Parathyroid adenoma (tissue), 2 donors: ENCODE measurements at regions not wholly inside any gene's neighbourhood (a gene's known extent, or its start where the extent isn't known, plus 50 kb on each side); places are given as distances from the start of the nearest gene placed in this dataset.

Source experiments
- H2AFZ ChIP-seq: fragments of 300-600 bp; sonication (generic); one replicate; pipeline ENCODE4 v1.7.0; 2017; ENCODE audit warnings: antibody characterized with exemption, mild to moderate bottlenecking
- H3K27ac ChIP-seq: fragments of 300-600 bp; sonication (generic); one replicate; pipeline ENCODE4 v1.7.0; 2017
- H3K27me3 ChIP-seq: fragments of 300-600 bp; sonication (generic); one replicate; pipeline ENCODE4 v1.7.0; 2017; ENCODE audit warnings: low read length; ENCODE audit not compliant: control insufficient read depth, insufficient read depth
- H3K36me3 ChIP-seq: fragments of 300-600 bp; sonication (generic); one replicate; pipeline ENCODE4 v1.7.0; 2017; ENCODE audit warnings: low read length; ENCODE audit not compliant: control insufficient read depth, insufficient read depth
- H3K4me1 ChIP-seq: fragments of 300-600 bp; sonication (generic); one replicate; pipeline ENCODE4 v1.7.0; 2017; ENCODE audit warnings: control low read depth
- H3K4me2 ChIP-seq: fragments of 300-600 bp; sonication (generic); one replicate; pipeline ENCODE4 v1.7.0; 2017; ENCODE audit warnings: low read length
- H3K4me3 ChIP-seq: fragments of 300-600 bp; sonication (generic); one replicate; pipeline ENCODE4 v1.7.0; 2017; ENCODE audit warnings: low read depth, low read length
- H3K79me2 ChIP-seq: fragments of 300-600 bp; sonication (generic); one replicate; pipeline ENCODE4 v1.7.0; 2017; ENCODE audit warnings: control low read depth
- H3K9ac ChIP-seq: fragments of 300-600 bp; sonication (generic); one replicate; pipeline ENCODE4 v1.7.0; 2017; ENCODE audit warnings: mild to moderate bottlenecking
- H3K9me3 ChIP-seq: fragments of 300-600 bp; sonication (generic); one replicate; pipeline ENCODE4 v1.7.0; 2017; ENCODE audit warnings: low read length; ENCODE audit not compliant: control insufficient read depth
- TF ChIP-seq, protein P1 (sequence below): fragments of 300-600 bp; sonication (generic); IDR thresholded peaks from one replicate; pipeline ENCODE4 v1.7.0; 2017; ENCODE audit warnings: antibody characterized with exemption, mild to moderate bottlenecking
- donor health status: primary hyperparathyroidism.

DNA sequence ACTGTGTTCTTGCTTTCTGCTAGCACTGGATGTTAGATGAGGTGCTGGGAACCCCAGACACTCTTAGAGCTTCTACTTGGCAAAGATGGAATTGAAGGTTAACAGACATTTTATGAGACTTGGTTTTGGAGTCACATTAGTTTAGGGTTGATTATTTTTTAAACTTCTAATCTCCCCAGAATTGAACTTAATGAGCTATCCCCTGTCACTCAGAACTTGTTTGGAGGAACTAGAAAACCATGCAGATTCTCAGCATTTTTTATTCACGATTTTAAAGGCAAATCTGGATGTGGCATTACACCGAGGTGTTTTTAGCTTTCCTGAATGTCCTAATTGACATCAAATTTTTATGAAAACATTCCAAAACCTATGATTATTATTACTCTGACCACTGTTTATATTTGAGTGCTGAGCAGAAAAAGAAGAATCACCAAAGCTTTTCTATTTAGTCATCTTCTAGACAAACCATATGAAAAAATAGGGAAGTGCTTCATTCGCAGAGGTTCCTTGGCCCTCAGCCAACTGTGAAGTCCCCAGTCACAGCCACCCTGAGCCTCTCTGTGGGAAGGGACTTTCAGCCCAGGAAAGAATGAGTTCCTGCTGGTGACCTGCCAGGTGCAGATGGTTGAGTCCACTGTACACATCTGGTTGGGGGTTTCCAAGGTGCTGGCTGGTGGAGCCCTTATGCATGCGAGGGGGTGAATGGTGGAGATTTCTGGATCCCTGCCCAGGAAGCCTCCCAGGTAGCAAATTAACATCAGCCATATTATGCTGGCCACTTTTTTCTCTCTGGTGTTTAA, 196.0 kb upstream of the TOPAZ1 start:
- no peak overlapping the region for H3K27ac ChIP-seq
- no peak overlapping the region for H2AFZ ChIP-seq
- no peak overlapping the region for H3K4me3 ChIP-seq
- H3K9ac ChIP-seq: no peak overlapping the region
- H3K79me2 ChIP-seq: no peaks in the 10 kb centered on the region
- no peaks in the 10 kb centered on the region for H3K27me3 ChIP-seq
- no peaks in the 10 kb centered on the region for H3K4me1 ChIP-seq
- no peak overlapping the region for H3K4me2 ChIP-seq
- H3K9me3 ChIP-seq: no peaks in the 10 kb centered on the region
- H3K36me3 ChIP-seq: no peaks in the 10 kb centered on the region
- TF ChIP-seq, protein P1, sequence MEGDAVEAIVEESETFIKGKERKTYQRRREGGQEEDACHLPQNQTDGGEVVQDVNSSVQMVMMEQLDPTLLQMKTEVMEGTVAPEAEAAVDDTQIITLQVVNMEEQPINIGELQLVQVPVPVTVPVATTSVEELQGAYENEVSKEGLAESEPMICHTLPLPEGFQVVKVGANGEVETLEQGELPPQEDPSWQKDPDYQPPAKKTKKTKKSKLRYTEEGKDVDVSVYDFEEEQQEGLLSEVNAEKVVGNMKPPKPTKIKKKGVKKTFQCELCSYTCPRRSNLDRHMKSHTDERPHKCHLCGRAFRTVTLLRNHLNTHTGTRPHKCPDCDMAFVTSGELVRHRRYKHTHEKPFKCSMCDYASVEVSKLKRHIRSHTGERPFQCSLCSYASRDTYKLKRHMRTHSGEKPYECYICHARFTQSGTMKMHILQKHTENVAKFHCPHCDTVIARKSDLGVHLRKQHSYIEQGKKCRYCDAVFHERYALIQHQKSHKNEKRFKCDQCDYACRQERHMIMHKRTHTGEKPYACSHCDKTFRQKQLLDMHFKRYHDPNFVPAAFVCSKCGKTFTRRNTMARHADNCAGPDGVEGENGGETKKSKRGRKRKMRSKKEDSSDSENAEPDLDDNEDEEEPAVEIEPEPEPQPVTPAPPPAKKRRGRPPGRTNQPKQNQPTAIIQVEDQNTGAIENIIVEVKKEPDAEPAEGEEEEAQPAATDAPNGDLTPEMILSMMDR: no peak

DNA sequence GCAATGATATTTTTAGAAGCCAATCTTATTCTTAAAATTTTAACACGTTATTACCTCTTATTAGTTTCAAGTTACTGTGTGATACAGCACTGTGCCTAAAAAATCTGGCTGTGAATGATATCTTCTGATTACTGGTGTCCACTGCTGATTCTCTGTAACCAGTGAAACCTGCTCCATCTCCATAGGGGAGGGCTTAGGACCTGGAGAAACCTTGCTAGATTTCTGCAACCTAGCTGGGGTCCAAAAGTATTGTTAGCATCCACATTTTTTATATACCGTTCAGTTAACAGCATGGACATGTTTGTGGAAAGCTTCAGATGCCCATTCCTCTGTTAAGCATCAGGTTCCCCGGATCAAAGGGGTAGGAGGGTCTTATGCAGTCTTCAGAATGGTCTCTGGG, 193.9 kb upstream of the TOPAZ1 start:
- H3K4me2 ChIP-seq: no peak overlapping the region
- H3K79me2 ChIP-seq: no peaks in the 10 kb centered on the region
- H3K4me3 ChIP-seq: no peak overlapping the region
- no peaks in the 10 kb centered on the region for H3K27me3 ChIP-seq
- no peak overlapping the region for H2AFZ ChIP-seq
- no peaks in the 10 kb centered on the region for H3K36me3 ChIP-seq
- TF ChIP-seq, protein P1: no peak
- no peak overlapping the region for H3K27ac ChIP-seq
- H3K9ac ChIP-seq: no peak overlapping the region
- no peaks in the 10 kb centered on the region for H3K9me3 ChIP-seq
- no peaks in the 10 kb centered on the region for H3K4me1 ChIP-seq

DNA sequence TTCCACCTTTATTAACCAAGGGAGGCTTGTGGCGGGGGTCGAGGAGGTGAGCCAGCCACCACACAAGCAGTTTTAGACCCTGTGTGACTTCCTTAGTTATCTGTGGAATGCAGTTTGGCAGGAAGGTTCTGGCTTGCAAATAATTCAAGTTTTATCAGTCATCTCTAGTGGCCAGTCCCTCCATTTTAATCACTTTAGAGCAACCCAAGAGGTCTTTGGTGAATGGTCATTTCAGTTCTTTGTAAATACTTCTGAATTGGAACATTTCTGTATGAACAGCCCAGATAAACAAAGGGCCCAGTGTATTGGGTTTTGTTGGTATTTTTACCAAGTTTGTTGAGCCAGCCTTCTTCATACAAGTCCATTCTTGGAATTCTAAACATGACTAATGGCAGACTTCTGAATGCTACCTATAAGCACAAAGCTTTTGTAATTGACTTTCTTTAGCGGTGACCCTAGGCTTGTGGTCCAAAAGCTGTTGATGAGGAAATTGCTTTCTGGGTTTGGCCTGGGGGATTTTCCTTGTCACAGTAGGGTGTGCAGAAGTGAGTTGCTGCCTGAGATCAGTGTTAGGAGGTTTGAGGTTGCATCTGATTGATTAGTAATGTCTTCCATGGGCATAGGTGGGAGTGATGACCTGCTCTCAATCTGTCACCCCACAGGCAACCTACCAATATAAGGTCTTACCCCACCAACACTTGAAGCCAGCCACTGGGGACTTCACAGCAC, 193.3 kb upstream of the TOPAZ1 start:
- no peaks in the 10 kb centered on the region for H3K79me2 ChIP-seq
- no peaks in the 10 kb centered on the region for H3K4me1 ChIP-seq
- H3K27ac ChIP-seq: no peak overlapping the region
- no peaks in the 10 kb centered on the region for H3K27me3 ChIP-seq
- no peaks in the 10 kb centered on the region for H3K9me3 ChIP-seq
- no peak overlapping the region for H3K4me3 ChIP-seq
- H3K36me3 ChIP-seq: no peaks in the 10 kb centered on the region
- H2AFZ ChIP-seq: no peak overlapping the region
- TF ChIP-seq, protein P1: no peak
- no peak overlapping the region for H3K9ac ChIP-seq
- H3K4me2 ChIP-seq: no peak overlapping the region

DNA sequence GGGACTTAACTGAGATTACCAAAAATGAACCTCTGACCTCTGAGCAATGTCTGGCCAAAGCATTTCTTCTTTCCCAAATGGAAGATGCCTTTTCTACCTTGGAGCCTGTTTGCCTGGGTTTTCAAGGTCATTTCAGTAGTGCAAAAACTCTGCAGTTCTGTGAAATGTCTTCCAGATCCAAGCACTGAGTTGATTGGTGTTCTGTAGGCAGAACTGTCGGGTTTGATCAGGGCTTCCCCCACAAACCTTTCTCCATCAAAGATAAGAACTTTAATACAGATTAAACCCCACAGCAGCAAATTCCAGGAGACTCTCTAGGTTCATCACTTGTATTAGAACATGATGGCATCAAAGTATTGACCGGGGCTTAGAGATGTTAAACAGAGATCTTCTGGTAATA, 192.7 kb upstream of the TOPAZ1 start:
- Histone ChIP-seq H3K4me1 (no peaks in the 10 kb centered on the region), H3K4me2 (no peak overlapping the region)
- TF ChIP-seq, protein P1: no peak

More for the DNA sequence above, 192.7 kb upstream of the TOPAZ1 start:
- no peak overlapping the region for H2AFZ ChIP-seq
- no peaks in the 10 kb centered on the region for H3K36me3 ChIP-seq
- H3K9me3 ChIP-seq: no peaks in the 10 kb centered on the region
- no peaks in the 10 kb centered on the region for H3K27me3 ChIP-seq
- H3K4me3 ChIP-seq: no peak overlapping the region
- H3K79me2 ChIP-seq: no peaks in the 10 kb centered on the region
- H3K9ac ChIP-seq: no peak overlapping the region
- no peak overlapping the region for H3K27ac ChIP-seq
